HepG2 (cell line): ENCODE measurements at regions not wholly inside any gene's neighbourhood (a gene's known extent, or its start where the extent isn't known, plus 50 kb on each side); places are given as distances from the start of the nearest gene placed in this dataset.

Experiments
- ATF4 ChIP-seq, 2 experiments: fragments of 450-650 bp in 1 of 2; sonication (generic) in 1 of 2; formaldehyde crosslinking; IDR thresholded peaks; 2 replicates each; pipeline versions ENCODE4 v1.5.0 to v1.8.0; 2020 to 2022; ENCODE audit warnings: mild to moderate bottlenecking in 1 of 2, missing genetic modification reagents in 1 of 2
- CCDC6 ChIP-seq: sonication (generic); formaldehyde crosslinking; IDR thresholded peaks from 2 replicates; pipeline ENCODE4 v1.8.1; 2022; ENCODE audit warnings: mild to moderate bottlenecking, missing genetic modification reagents, moderate library complexity
- CREB1 ChIP-seq, 2 experiments: fragments of 450-650 bp in 1 of 2; IDR thresholded peaks; 2 replicates each; pipeline ENCODE4 v1.6.1; 2016 to 2017; ENCODE audit warnings: control low read depth in 1 of 2, mild to moderate bottlenecking in 1 of 2, missing compliant biosample characterization in 1 of 2, missing genetic modification characterization in 1 of 2
- DPF2 ChIP-seq: sonication (generic); formaldehyde crosslinking; IDR thresholded peaks from 2 replicates; pipeline ENCODE4 v1.4.0; 2020; ENCODE audit warnings: mild to moderate bottlenecking, low read depth, missing genetic modification reagents, borderline replicate concordance
- HNRNPK ChIP-seq: fragments of 200-400 bp; formaldehyde crosslinking; IDR thresholded peaks from 2 replicates; pipeline ENCODE4 v1.6.1; 2018; ENCODE audit warnings: low read length, low read depth, moderate library complexity, mild to moderate bottlenecking; ENCODE audit not compliant: poor library complexity, severe bottlenecking
- IKZF5 ChIP-seq: IDR thresholded peaks from 2 replicates; pipeline ENCODE4 v1.6.1; 2018; ENCODE audit warnings: missing genetic modification reagents, mild to moderate bottlenecking, missing compliant biosample characterization
- KDM5B ChIP-seq: sonication (generic); formaldehyde crosslinking; IDR thresholded peaks from 2 replicates; pipeline ENCODE4 v1.4.0; 2020; ENCODE audit warnings: missing genetic modification reagents, mild to moderate bottlenecking, borderline replicate concordance
- RXRB ChIP-seq: IDR thresholded peaks from 2 replicates; pipeline ENCODE4 v1.6.1; 2016; ENCODE audit warnings: borderline replicate concordance, missing genetic modification reagents, missing compliant biosample characterization
- YEATS4 ChIP-seq: sonication (generic); formaldehyde crosslinking; IDR thresholded peaks from 2 replicates; pipeline ENCODE4 v1.4.0; 2020; ENCODE audit warnings: missing genetic modification reagents, borderline replicate concordance
- ZBTB26 ChIP-seq: IDR thresholded peaks from 2 replicates; pipeline ENCODE4 v1.6.1; 2016; ENCODE audit warnings: missing compliant biosample characterization, missing genetic modification reagents, borderline replicate concordance
- ZNF616 ChIP-seq: sonication (generic); formaldehyde crosslinking; IDR thresholded peaks from 2 replicates; pipeline ENCODE4 v1.5.0; 2020; ENCODE audit warnings: low read depth, mild to moderate bottlenecking, missing genetic modification reagents
- ZNF629 ChIP-seq: sonication (generic); formaldehyde crosslinking; conservative IDR thresholded peaks from 2 replicates; pipeline ENCODE4 v1.5.0; 2020; ENCODE audit warnings: missing genetic modification reagents
- ZNF772 ChIP-seq: sonication (generic); formaldehyde crosslinking; IDR thresholded peaks from 2 replicates; pipeline ENCODE4 v1.5.0; 2020; ENCODE audit warnings: mild to moderate bottlenecking, missing genetic modification reagents
- ZNF792 ChIP-seq: IDR thresholded peaks from 2 replicates; pipeline ENCODE4 v1.6.1; 2016
- TF ChIP-seq, protein P1 (sequence below): sonication (generic); formaldehyde crosslinking; IDR thresholded peaks from 2 replicates; pipeline ENCODE4 v1.4.0; 2020; ENCODE audit warnings: mild to moderate bottlenecking, missing genetic modification reagents, borderline replicate concordance

- TF ChIP-seq, protein P1, sequence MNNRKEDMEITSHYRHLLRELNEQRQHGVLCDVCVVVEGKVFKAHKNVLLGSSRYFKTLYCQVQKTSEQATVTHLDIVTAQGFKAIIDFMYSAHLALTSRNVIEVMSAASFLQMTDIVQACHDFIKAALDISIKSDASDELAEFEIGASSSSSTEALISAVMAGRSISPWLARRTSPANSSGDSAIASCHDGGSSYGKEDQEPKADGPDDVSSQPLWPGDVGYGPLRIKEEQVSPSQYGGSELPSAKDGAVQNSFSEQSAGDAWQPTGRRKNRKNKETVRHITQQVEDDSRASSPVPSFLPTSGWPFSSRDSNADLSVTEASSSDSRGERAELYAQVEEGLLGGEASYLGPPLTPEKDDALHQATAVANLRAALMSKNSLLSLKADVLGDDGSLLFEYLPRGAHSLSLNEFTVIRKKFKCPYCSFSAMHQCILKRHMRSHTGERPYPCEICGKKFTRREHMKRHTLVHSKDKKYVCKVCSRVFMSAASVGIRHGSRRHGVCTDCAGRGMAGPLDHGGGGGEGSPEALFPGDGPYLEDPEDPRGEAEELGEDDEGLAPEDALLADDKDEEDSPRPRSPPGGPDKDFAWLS (CRISPR knock-in tag), result no peak
- no peak for TF ChIP-seq KDM5B
- no peak for TF ChIP-seq CREB1 (IDR thresholded peaks at IDR 0.05)
- 0 out of 2 replicates have a peak, but pooled peaks have one; percentile 1 for TF ChIP-seq CREB1 (CRISPR knock-in tag; IDR thresholded peaks at IDR 0.05)
- TF ChIP-seq CCDC6 (CRISPR knock-in tag), result no peak
- no peak for TF ChIP-seq HNRNPK
- no peak for TF ChIP-seq ZNF772 (CRISPR knock-in tag)
- TF ChIP-seq DPF2 (CRISPR knock-in tag), result no peak
- no peak for TF ChIP-seq ZNF629 (CRISPR knock-in tag)
- no peak for TF ChIP-seq YEATS4 (CRISPR knock-in tag)
- TF ChIP-seq ZNF616, result no peak
- no peak for TF ChIP-seq IKZF5 (CRISPR knock-in tag)
- no peak for TF ChIP-seq ZNF792 (CRISPR knock-in tag)
- TF ChIP-seq ZBTB26 (CRISPR knock-in tag), result no peak
- TF ChIP-seq ATF4 (CRISPR knock-in tag; IDR thresholded peaks at IDR 0.05), result 0 out of 4 replicates have a peak, but pooled peaks of 1 of the 2 experiments have one; percentile 38
- TF ChIP-seq RXRB (CRISPR knock-in tag), result peak; percentile 63; the same call in 1 of the 2 replicates
- TF ChIP-seq, all 625 proteins: peak for 5
Observed at GRCh38 chr3:187941135-187941847, 196.0 kb upstream of the BCL6 start (continued).
